ENCODE measurements at regions not wholly inside any gene's neighbourhood (a gene's known extent, or its start where the extent isn't known, plus 50 kb on each side); places are given as distances from the start of the nearest gene placed in this dataset.

- no peaks in the 10 kb centered on the region for H3K4me1 ChIP-seq (ENCODE audit: control insufficient read depth in 1 of 2, insufficient read depth in 2 of 2, low read length in 2 of 2)
- 90% methylated on average over 9 of the region's 9 CpGs for WGBS, 2 donors
- H3K27me3 ChIP-seq (ENCODE audit: control insufficient read depth in 1 of 2, insufficient read depth in 2 of 2, low read length in 1 of 2) = no peaks in the 10 kb centered on the region
- H3K27ac ChIP-seq (ENCODE audit: low read depth in 1 of 2, low read length in 2 of 2) = no peak overlapping the region
- DNase-seq (no peak), ATAC-seq (ENCODE audit: low FRiP score) (no peak)
- intact Hi-C loops (cut with DNase I) = no loop called here
- H3K4me3 ChIP-seq (ENCODE audit: low read length in 2 of 2) = no peak overlapping the region
- H3K9me3 ChIP-seq (ENCODE audit: control insufficient read depth, low read length) = no peaks in the 10 kb centered on the region
- no peaks in the 10 kb centered on the region for H3K36me3 ChIP-seq (ENCODE audit: control insufficient read depth in 1 of 2, insufficient read depth in 2 of 2, low read length in 1 of 2)
These were observed 205.3 kb upstream of the B3GAT1 start for GRCh38 chr11:134617360-134617759.

- Histone ChIP-seq H3K27me3 (ENCODE audit: control insufficient read depth in 1 of 2, insufficient read depth in 2 of 2, low read length in 1 of 2) (no peaks in the 10 kb centered on the region), H3K27ac (ENCODE audit: low read depth in 1 of 2, low read length in 2 of 2) (no peak overlapping the region), H3K36me3 (ENCODE audit: control insufficient read depth in 1 of 2, insufficient read depth in 2 of 2, low read length in 1 of 2) (no peaks in the 10 kb centered on the region), H3K4me3 (ENCODE audit: low read length in 2 of 2) (no peak overlapping the region), H3K9me3 (ENCODE audit: control insufficient read depth, low read length) (no peaks in the 10 kb centered on the region), H3K4me1 (ENCODE audit: control insufficient read depth in 1 of 2, insufficient read depth in 2 of 2, low read length in 2 of 2) (no peaks in the 10 kb centered on the region)
- 81 to 84% methylated on average over 8 of the region's 8 CpGs for WGBS, 2 donors
- intact Hi-C loops (cut with DNase I) = no loop called here
- ATAC-seq (ENCODE audit: low FRiP score) (no peak), DNase-seq (no peak)
These were observed 204.0 kb upstream of the B3GAT1 start for GRCh38 chr11:134616038-134616437.

GRCh38 chr11:134615041-134615615 is 203.1 kb upstream of the B3GAT1 start:
- no peak for DNase-seq
- Histone ChIP-seq H3K36me3 (ENCODE audit: control insufficient read depth in 1 of 2, insufficient read depth in 2 of 2, low read length in 1 of 2) (no peaks in the 10 kb centered on the region), H3K4me3 (ENCODE audit: low read length in 2 of 2) (no peak overlapping the region), H3K9me3 (ENCODE audit: control insufficient read depth, low read length) (no peaks in the 10 kb centered on the region), H3K27ac (ENCODE audit: low read depth in 1 of 2, low read length in 2 of 2) (no peak overlapping the region), H3K4me1 (ENCODE audit: control insufficient read depth in 1 of 2, insufficient read depth in 2 of 2, low read length in 2 of 2) (no peaks in the 10 kb centered on the region), H3K27me3 (ENCODE audit: control insufficient read depth in 1 of 2, insufficient read depth in 2 of 2, low read length in 1 of 2) (no peaks in the 10 kb centered on the region)
- ATAC-seq (ENCODE audit: low FRiP score) = no peak
- WGBS, 2 donors = 80% methylated on average over 5 of the region's 5 CpGs
- intact Hi-C loops (cut with DNase I) = no loop called here

- Histone ChIP-seq H3K9me3 (ENCODE audit: control insufficient read depth, low read length) (no peaks in the 10 kb centered on the region), H3K36me3 (ENCODE audit: control insufficient read depth in 1 of 2, insufficient read depth in 2 of 2, low read length in 1 of 2) (no peaks in the 10 kb centered on the region), H3K27me3 (ENCODE audit: control insufficient read depth in 1 of 2, insufficient read depth in 2 of 2, low read length in 1 of 2) (no peaks in the 10 kb centered on the region), H3K27ac (ENCODE audit: low read depth in 1 of 2, low read length in 2 of 2) (no peak overlapping the region), H3K4me1 (ENCODE audit: control insufficient read depth in 1 of 2, insufficient read depth in 2 of 2, low read length in 2 of 2) (no peaks in the 10 kb centered on the region), H3K4me3 (ENCODE audit: low read length in 2 of 2) (no peak overlapping the region)
- WGBS, 2 donors = 80 to 92% methylated on average over 4 of the region's 4 CpGs
- ATAC-seq (ENCODE audit: low FRiP score) = no peak
- no peak for DNase-seq
- intact Hi-C loops (cut with DNase I) = no loop called here
These were observed 202.1 kb upstream of the B3GAT1 start for GRCh38 chr11:134614141-134614540.

GRCh38 chr11:134613646-134614045 is 201.6 kb upstream of the B3GAT1 start:
- Histone ChIP-seq H3K27ac (ENCODE audit: low read depth in 1 of 2, low read length in 2 of 2) (no peak overlapping the region), H3K9me3 (ENCODE audit: control insufficient read depth, low read length) (no peaks in the 10 kb centered on the region), H3K27me3 (ENCODE audit: control insufficient read depth in 1 of 2, insufficient read depth in 2 of 2, low read length in 1 of 2) (no peaks in the 10 kb centered on the region), H3K4me1 (ENCODE audit: control insufficient read depth in 1 of 2, insufficient read depth in 2 of 2, low read length in 2 of 2) (no peaks in the 10 kb centered on the region), H3K36me3 (ENCODE audit: control insufficient read depth in 1 of 2, insufficient read depth in 2 of 2, low read length in 1 of 2) (no peaks in the 10 kb centered on the region), H3K4me3 (ENCODE audit: low read length in 2 of 2) (no peak overlapping the region)
- WGBS, 2 donors = 87 to 92% methylated on average over 9 of the region's 9 CpGs
- intact Hi-C loops (cut with DNase I) = no loop called here
- ATAC-seq (ENCODE audit: low FRiP score) (no peak), DNase-seq (no peak)

GRCh38 chr11:134612140-134613030 is 200.3 kb upstream of the B3GAT1 start:
- intact Hi-C loops (cut with DNase I) = no loop called here
- H3K9me3 ChIP-seq (ENCODE audit: control insufficient read depth, low read length) = no peaks in the 10 kb centered on the region
- ATAC-seq (ENCODE audit: low FRiP score) = no peak
- 74 to 79% methylated on average over 12 of the region's 12 CpGs for WGBS, 2 donors
- DNase-seq = no peak
- no peak overlapping the region for H3K27ac ChIP-seq (ENCODE audit: low read depth in 1 of 2, low read length in 2 of 2)
- no peak overlapping the region for H3K4me3 ChIP-seq (ENCODE audit: low read length in 2 of 2)
- no peaks in the 10 kb centered on the region for H3K27me3 ChIP-seq (ENCODE audit: control insufficient read depth in 1 of 2, insufficient read depth in 2 of 2, low read length in 1 of 2)
- H3K36me3 ChIP-seq (ENCODE audit: control insufficient read depth in 1 of 2, insufficient read depth in 2 of 2, low read length in 1 of 2) = no peaks in the 10 kb centered on the region
- H3K4me1 ChIP-seq (ENCODE audit: control insufficient read depth in 1 of 2, insufficient read depth in 2 of 2, low read length in 2 of 2) = no peaks in the 10 kb centered on the region

- no peak for ATAC-seq (ENCODE audit: low FRiP score)
- Histone ChIP-seq H3K9me3 (ENCODE audit: control insufficient read depth, low read length) (no peaks in the 10 kb centered on the region), H3K4me3 (ENCODE audit: low read length in 2 of 2) (no peak overlapping the region), H3K36me3 (ENCODE audit: control insufficient read depth in 1 of 2, insufficient read depth in 2 of 2, low read length in 1 of 2) (no peaks in the 10 kb centered on the region), H3K27me3 (ENCODE audit: control insufficient read depth in 1 of 2, insufficient read depth in 2 of 2, low read length in 1 of 2) (no peaks in the 10 kb centered on the region), H3K27ac (ENCODE audit: low read depth in 1 of 2, low read length in 2 of 2) (no peak overlapping the region), H3K4me1 (ENCODE audit: control insufficient read depth in 1 of 2, insufficient read depth in 2 of 2, low read length in 2 of 2) (no peaks in the 10 kb centered on the region)
- no peak for DNase-seq
- intact Hi-C loops (cut with DNase I) = no loop called here
- 87 to 90% methylated on average over 8 of the region's 8 CpGs for WGBS, 2 donors
These were observed 199.5 kb upstream of the B3GAT1 start for GRCh38 chr11:134611537-134611936.

- intact Hi-C loops (cut with DNase I) = no loop called here
- no peaks in the 10 kb centered on the region for H3K4me1 ChIP-seq (ENCODE audit: control insufficient read depth in 1 of 2, insufficient read depth in 2 of 2, low read length in 2 of 2)
- no peak for ATAC-seq (ENCODE audit: low FRiP score)
- H3K27ac ChIP-seq (ENCODE audit: low read depth in 1 of 2, low read length in 2 of 2) = no peak overlapping the region
- H3K36me3 ChIP-seq (ENCODE audit: control insufficient read depth in 1 of 2, insufficient read depth in 2 of 2, low read length in 1 of 2) = no peaks in the 10 kb centered on the region
- no peaks in the 10 kb centered on the region for H3K27me3 ChIP-seq (ENCODE audit: control insufficient read depth in 1 of 2, insufficient read depth in 2 of 2, low read length in 1 of 2)
- no peak overlapping the region for H3K4me3 ChIP-seq (ENCODE audit: low read length in 2 of 2)
- DNase-seq = no peak
- no peaks in the 10 kb centered on the region for H3K9me3 ChIP-seq (ENCODE audit: control insufficient read depth, low read length)
- 75 to 79% methylated on average over 23 of the region's 23 CpGs for WGBS, 2 donors
These were observed 198.3 kb upstream of the B3GAT1 start for GRCh38 chr11:134610116-134610910.

Measured in aorta (tissue), 5 donors.